Breast epithelium (tissue), 4 donors: ENCODE measurements at regions not wholly inside any gene's neighbourhood (a gene's known extent, or its start where the extent isn't known, plus 50 kb on each side); places are given as distances from the start of the nearest gene placed in this dataset.
"Not testable (repeated sequence)": the region's sequence is repeated elsewhere in the genome, so short reads cannot be mapped to it uniquely, and the experiment has no call there.

Source experiments
- DNase-seq, 2 donors: peaks; one replicate each; pipeline ENCODE4 v3.0.0-alpha.2; 2019; ENCODE audit warnings: low spot score in 2 of 2
- H3K27ac ChIP-seq, 2 donors: fragments of 200-600 bp; sonication (generic) in 1 of 2; one replicate each; pipeline ENCODE4 v1.5.1; 2016 to 2019; ENCODE audit warnings: mild to moderate bottlenecking in 1 of 2
- H3K27me3 ChIP-seq, 2 donors: fragments of 200-600 bp; sonication (generic) in 1 of 2; one replicate each; pipeline versions ENCODE4 v1.5.1 to v1.6.0; 2017 to 2019; ENCODE audit warnings: control low read depth in 1 of 2, mild to moderate bottlenecking in 1 of 2
- H3K36me3 ChIP-seq: fragments of 200-600 bp; one replicate; pipeline ENCODE4 v1.5.1; 2019
- H3K4me1 ChIP-seq, 2 donors: fragments of 200-600 bp; sonication (generic); one replicate each; pipeline ENCODE4 v1.5.1; 2016 to 2019; ENCODE audit warnings: control low read depth in 1 of 2
- H3K4me3 ChIP-seq, 3 donors: fragments of 200-600 bp; sonication (generic); 1 replicate in 2 of 3; 2 replicates in 1 of 3; pipeline ENCODE4 v1.5.1; 2016 to 2019; ENCODE audit warnings: mild to moderate bottlenecking in 3 of 3, moderate library complexity in 2 of 3
- H3K9me3 ChIP-seq, 2 donors: fragments of 200-600 bp; sonication (generic) in 1 of 2; one replicate each; pipeline ENCODE4 v1.5.1; 2016 to 2019; ENCODE audit warnings: control low read depth in 1 of 2
- CTCF ChIP-seq, 3 donors: fragments of 450-650 bp; IDR thresholded peaks; one replicate each; pipeline ENCODE4 v1.5.1; 2016 to 2017; ENCODE audit warnings: antibody characterized with exemption in 3 of 3, mild to moderate bottlenecking in 3 of 3, moderate library complexity in 3 of 3
- POLR2A ChIP-seq: fragments of 450-650 bp; IDR thresholded peaks from one replicate; pipeline ENCODE4 v1.6.1; 2016; ENCODE audit warnings: antibody characterized with exemption, mild to moderate bottlenecking, moderate library complexity
- POLR2AphosphoS5 ChIP-seq, 3 donors: sonication (generic); formaldehyde crosslinking; IDR thresholded peaks; one replicate each; pipeline ENCODE4 v1.6.1; 2017; ENCODE audit warnings: antibody characterized with exemption in 3 of 3
- intact Hi-C: fragments of 100-400 bp; cut with DNase I; formaldehyde crosslinking; loops from one replicate; pipeline ENCODE4 v1.15.1; 2023; ENCODE audit warnings: low total_unique reads

- Histone ChIP-seq H3K4me1 (no peaks in the 10 kb centered on the region), H3K4me3 (no peak overlapping the region), H3K27me3 (peaks cover 0 to 11% of the 10 kb centered on the region in 2 donors), H3K9me3 (no peaks in the 10 kb centered on the region), H3K27ac (no peak overlapping the region), H3K36me3 (no peaks in the 10 kb centered on the region)
- TF ChIP-seq POLR2AphosphoS5 (IDR thresholded peaks at IDR 0.05) (no peak), POLR2A (no peak), CTCF (IDR thresholded peaks at IDR 0.05) (no peak)
- intact Hi-C loops: no loop called here
- DNase-seq: no peak
These were observed 151.8 kb upstream of the KCND3 start for GRCh38 chr1:112141301-112141700.

GRCh38 chr1:112141923-112142322, 152.5 kb upstream of the KCND3 start:
- Histone ChIP-seq H3K4me3 (no peak overlapping the region), H3K36me3 (no peaks in the 10 kb centered on the region), H3K9me3 (no peaks in the 10 kb centered on the region), H3K4me1 (no peaks in the 10 kb centered on the region), H3K27me3 (peaks cover 0 to 11% of the 10 kb centered on the region in 2 donors), H3K27ac (no peak overlapping the region)
- intact Hi-C loops: no loop called here
- TF ChIP-seq POLR2A: no peak
- TF ChIP-seq CTCF (IDR thresholded peaks at IDR 0.05): no peak
- TF ChIP-seq POLR2AphosphoS5 (IDR thresholded peaks at IDR 0.05): no peak
- DNase-seq: no peak

- no peak for TF ChIP-seq CTCF (IDR thresholded peaks at IDR 0.05)
- no peak for TF ChIP-seq POLR2AphosphoS5 (IDR thresholded peaks at IDR 0.05)
- TF ChIP-seq POLR2A: no peak
- Histone ChIP-seq H3K27me3 (peaks cover 0 to 11% of the 10 kb centered on the region in 2 donors), H3K4me1 (no peaks in the 10 kb centered on the region), H3K4me3 (no peak overlapping the region), H3K36me3 (no peaks in the 10 kb centered on the region), H3K27ac (no peak overlapping the region), H3K9me3 (peaks cover 0 to 6% of the 10 kb centered on the region in 2 donors)
- DNase-seq: no peak
- intact Hi-C loops: no loop called here
These were observed 154.5 kb upstream of the KCND3 start for GRCh38 chr1:112143871-112144441.

GRCh38 chr1:112144733-112145426, 155.4 kb upstream of the KCND3 start:
- no peak for DNase-seq
- TF ChIP-seq POLR2AphosphoS5 (IDR thresholded peaks at IDR 0.05) (no peak), POLR2A (no peak), CTCF (IDR thresholded peaks at IDR 0.05) (no peak)
- no peak overlapping the region for H3K27ac ChIP-seq
- H3K9me3 ChIP-seq: peaks cover 0 to 16% of the 10 kb centered on the region in 2 donors
- peaks cover 0 to 11% of the 10 kb centered on the region in 2 donors for H3K27me3 ChIP-seq
- no peaks in the 10 kb centered on the region for H3K36me3 ChIP-seq
- no peak overlapping the region for H3K4me3 ChIP-seq
- intact Hi-C loops: no loop called here
- H3K4me1 ChIP-seq: no peaks in the 10 kb centered on the region

GRCh38 chr1:112146201-112146715, 156.8 kb upstream of the KCND3 start:
- Histone ChIP-seq H3K9me3 (peaks cover 0 to 25% of the 10 kb centered on the region in 2 donors), H3K27ac (no peak overlapping the region), H3K4me1 (no peaks in the 10 kb centered on the region), H3K27me3 (peaks cover 0 to 11% of the 10 kb centered on the region in 2 donors), H3K36me3 (no peaks in the 10 kb centered on the region), H3K4me3 (no peak overlapping the region)
- TF ChIP-seq POLR2A (no peak), POLR2AphosphoS5 (IDR thresholded peaks at IDR 0.05) (no peak), CTCF (IDR thresholded peaks at IDR 0.05) (no peak)
- no peak for DNase-seq
- intact Hi-C loops: no loop called here

- H3K27ac ChIP-seq, H3K27me3 ChIP-seq, H3K4me1 ChIP-seq, H3K4me3 ChIP-seq, H3K36me3 ChIP-seq, H3K9me3 ChIP-seq, DNase-seq: not testable (repeated sequence)
- intact Hi-C loops: loop anchor here (5.0 kb wide), 1 partner anchor 53 kb away; no protein-coding TSS in a partner anchor
These were observed 170.7 kb upstream of the KCND3 start for GRCh38 chr1:112160214-112160613.
